Gastroesophageal sphincter (tissue), 4 donors: ENCODE measurements at regions not wholly inside any gene's neighbourhood (a gene's known extent, or its start where the extent isn't known, plus 50 kb on each side); places are given as distances from the start of the nearest gene placed in this dataset.

ENCODE experiments used
- ATAC-seq: fragments of 150-250 bp; one replicate; pipeline ENCODE4 v1.9.1; 2016; ENCODE audit warnings: mild to moderate bottlenecking, moderate library complexity
- H3K27ac ChIP-seq, 4 donors: fragments of 200-600 bp; sonication (generic) in 3 of 4; 1 replicate in 3 of 4; 2 replicates in 1 of 4; pipeline ENCODE4 v1.5.1; 2016 to 2019
- H3K27me3 ChIP-seq: fragments of 200-600 bp; sonication (generic); one replicate; pipeline ENCODE4 v1.5.1; 2019
- H3K36me3 ChIP-seq, 2 donors: fragments of 200-600 bp; sonication (generic); one replicate each; pipeline ENCODE4 v1.5.1; 2019; ENCODE audit warnings: control low read depth in 1 of 2
- H3K4me1 ChIP-seq, 3 donors: fragments of 200-600 bp; sonication (generic); 1 replicate in 2 of 3; 2 replicates in 1 of 3; pipeline ENCODE4 v1.5.1; 2016 to 2019; ENCODE audit warnings: control low read depth in 2 of 3
- H3K4me3 ChIP-seq, 2 donors: fragments of 200-600 bp; sonication (generic); one replicate each; pipeline ENCODE4 v1.5.1; 2019; ENCODE audit warnings: mild to moderate bottlenecking in 1 of 2, moderate library complexity in 1 of 2
- H3K9me3 ChIP-seq, 3 donors: fragments of 200-600 bp; sonication (generic); one replicate each; pipeline ENCODE4 v1.5.1; 2017 to 2019; ENCODE audit warnings: control low read depth in 2 of 3
- EP300 ChIP-seq: sonication (generic); formaldehyde crosslinking; IDR thresholded peaks from one replicate; pipeline ENCODE4 v1.6.1; 2017; ENCODE audit warnings: antibody characterized with exemption, mild to moderate bottlenecking
- POLR2A ChIP-seq, 2 donors: fragments of 450-650 bp; IDR thresholded peaks; one replicate each; pipeline ENCODE4 v1.6.1; 2017; ENCODE audit warnings: antibody characterized with exemption in 2 of 2, mild to moderate bottlenecking in 2 of 2, moderate library complexity in 1 of 2
- POLR2AphosphoS5 ChIP-seq: sonication (generic); formaldehyde crosslinking; IDR thresholded peaks from one replicate; pipeline ENCODE4 v1.6.1; 2017; ENCODE audit warnings: antibody characterized with exemption
- whole genome bisulfite sequencing, 2 donors: methylation state at CpG; one replicate each; pipeline ENCODE4 v1.1.5; 2018; ENCODE audit warnings: low coverage in 1 of 2; 5-methylcytosine and 5-hydroxymethylcytosine counted together
- TF ChIP-seq, protein P1 (sequence below), 4 experiments: fragments of 200-600 bp in 2 of 4; fragments of 450-650 bp in 2 of 4; sonication (generic) in 1 of 4; IDR thresholded peaks; one replicate each; pipeline ENCODE4 v1.5.1; 2017 to 2019; ENCODE audit warnings: antibody characterized with exemption in 4 of 4, mild to moderate bottlenecking in 2 of 4, moderate library complexity in 2 of 4

DNA sequence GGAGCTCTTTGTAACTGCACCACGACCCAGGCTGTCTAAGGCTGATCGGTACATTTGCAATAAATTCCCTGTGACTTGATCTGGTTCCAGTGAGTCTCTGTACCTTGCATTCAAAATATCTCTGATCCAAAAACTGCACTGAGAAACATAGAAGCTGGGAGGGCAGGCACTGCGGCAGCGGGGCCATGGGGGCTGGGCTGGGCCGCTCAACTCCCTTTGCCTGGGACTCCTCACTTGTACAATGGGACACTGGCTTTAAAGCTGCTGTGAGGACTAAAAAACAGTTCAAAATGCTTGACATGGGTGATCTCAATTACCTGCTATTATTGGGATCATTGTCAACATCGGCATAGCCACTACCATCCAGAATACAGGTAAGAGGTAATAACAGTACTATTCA lies 644.0 kb downstream of the AJAP1 start:
- no peak for ATAC-seq
- 100% methylated on average over 1 to 2 of the region's 6 CpGs for WGBS, 2 donors
- Histone ChIP-seq H3K4me1 (no peaks in the 10 kb centered on the region), H3K27me3 (peaks cover 73% of the 10 kb centered on the region), H3K36me3 (no peaks in the 10 kb centered on the region), H3K9me3 (no peaks in the 10 kb centered on the region), H3K4me3 (no peak overlapping the region), H3K27ac (no peak overlapping the region)
- TF ChIP-seq POLR2AphosphoS5 = no peak
- TF ChIP-seq, protein P1, sequence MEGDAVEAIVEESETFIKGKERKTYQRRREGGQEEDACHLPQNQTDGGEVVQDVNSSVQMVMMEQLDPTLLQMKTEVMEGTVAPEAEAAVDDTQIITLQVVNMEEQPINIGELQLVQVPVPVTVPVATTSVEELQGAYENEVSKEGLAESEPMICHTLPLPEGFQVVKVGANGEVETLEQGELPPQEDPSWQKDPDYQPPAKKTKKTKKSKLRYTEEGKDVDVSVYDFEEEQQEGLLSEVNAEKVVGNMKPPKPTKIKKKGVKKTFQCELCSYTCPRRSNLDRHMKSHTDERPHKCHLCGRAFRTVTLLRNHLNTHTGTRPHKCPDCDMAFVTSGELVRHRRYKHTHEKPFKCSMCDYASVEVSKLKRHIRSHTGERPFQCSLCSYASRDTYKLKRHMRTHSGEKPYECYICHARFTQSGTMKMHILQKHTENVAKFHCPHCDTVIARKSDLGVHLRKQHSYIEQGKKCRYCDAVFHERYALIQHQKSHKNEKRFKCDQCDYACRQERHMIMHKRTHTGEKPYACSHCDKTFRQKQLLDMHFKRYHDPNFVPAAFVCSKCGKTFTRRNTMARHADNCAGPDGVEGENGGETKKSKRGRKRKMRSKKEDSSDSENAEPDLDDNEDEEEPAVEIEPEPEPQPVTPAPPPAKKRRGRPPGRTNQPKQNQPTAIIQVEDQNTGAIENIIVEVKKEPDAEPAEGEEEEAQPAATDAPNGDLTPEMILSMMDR (IDR thresholded peaks at IDR 0.05) = no peak
- no peak for TF ChIP-seq POLR2A (IDR thresholded peaks at IDR 0.05)
- TF ChIP-seq EP300 = no peak

DNA sequence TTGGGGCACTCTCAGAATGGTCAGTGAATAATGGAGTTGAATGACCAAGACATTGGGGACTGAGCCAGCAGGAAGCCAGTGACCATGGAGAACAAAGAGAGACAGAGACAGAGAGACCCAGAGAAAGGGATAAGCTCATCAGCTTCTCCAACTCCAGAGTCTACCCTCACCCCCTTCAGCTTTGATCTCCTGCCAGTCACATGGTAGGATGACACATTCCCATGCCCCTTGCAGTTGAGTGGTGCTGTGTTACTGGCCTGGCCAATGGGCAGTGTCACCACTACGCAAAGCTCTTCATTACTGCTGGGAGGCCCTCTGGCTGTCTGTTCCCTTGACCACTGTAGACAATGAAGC lies 643.5 kb downstream of the AJAP1 start:
- no peak for ATAC-seq
- no peaks in the 10 kb centered on the region for H3K9me3 ChIP-seq
- peaks cover 75% of the 10 kb centered on the region for H3K27me3 ChIP-seq
- H3K4me3 ChIP-seq = no peak overlapping the region
- no peak overlapping the region for H3K27ac ChIP-seq
- no peaks in the 10 kb centered on the region for H3K4me1 ChIP-seq
- H3K36me3 ChIP-seq = no peaks in the 10 kb centered on the region
- no CpG with 5 or more reads among the region's 1 CpG for WGBS, 2 donors
- TF ChIP-seq POLR2A (IDR thresholded peaks at IDR 0.05) (no peak), EP300 (no peak), POLR2AphosphoS5 (no peak)
- TF ChIP-seq, protein P1 (IDR thresholded peaks at IDR 0.05) = no peak

DNA sequence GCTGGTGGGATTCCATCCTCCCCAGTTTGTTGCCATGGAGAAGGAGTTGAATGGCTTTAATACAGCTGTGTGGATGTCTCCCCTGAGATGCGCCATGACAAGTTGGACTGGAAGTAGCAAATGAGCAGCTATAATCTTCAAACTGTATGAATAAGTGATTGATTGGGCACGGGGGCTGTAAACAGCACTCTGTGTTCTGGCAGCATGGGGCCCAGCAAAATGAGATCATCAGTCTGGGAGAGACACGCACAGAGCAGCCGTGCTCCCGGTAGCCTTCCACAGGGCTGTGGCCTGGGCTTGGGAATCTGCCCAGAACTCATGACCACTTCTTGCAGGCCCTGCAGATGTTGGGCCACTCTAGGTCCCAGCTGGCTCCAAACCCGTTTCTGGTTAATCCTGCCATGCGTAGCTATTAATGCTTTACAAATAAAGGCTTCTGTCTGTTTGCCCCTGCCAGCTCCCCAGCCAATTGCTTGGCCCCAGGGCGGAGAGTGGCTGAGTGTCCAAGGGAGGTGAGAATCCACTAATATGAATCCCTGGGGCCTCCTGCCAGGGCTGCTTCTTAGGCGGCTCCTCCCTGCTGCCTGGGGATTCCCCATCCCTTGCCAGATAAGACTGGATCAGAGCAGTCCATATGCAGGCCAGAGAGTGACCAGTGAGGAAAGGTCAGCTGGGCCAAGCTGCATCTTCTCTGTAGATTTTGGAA lies 642.9 kb downstream of the AJAP1 start:
- TF ChIP-seq, protein P1 (IDR thresholded peaks at IDR 0.05) = no peak
- TF ChIP-seq POLR2AphosphoS5 = peak; percentile 54
- no peaks in the 10 kb centered on the region for H3K36me3 ChIP-seq
- no peak for ATAC-seq
- no peak overlapping the region for H3K4me3 ChIP-seq
- no peaks in the 10 kb centered on the region for H3K4me1 ChIP-seq
- H3K27me3 ChIP-seq = peaks cover 73% of the 10 kb centered on the region
- H3K9me3 ChIP-seq = no peaks in the 10 kb centered on the region
- 18 to 83% methylated on average over 4 to 7 of the region's 9 CpGs for WGBS, 2 donors
- H3K27ac ChIP-seq = no peak overlapping the region

DNA sequence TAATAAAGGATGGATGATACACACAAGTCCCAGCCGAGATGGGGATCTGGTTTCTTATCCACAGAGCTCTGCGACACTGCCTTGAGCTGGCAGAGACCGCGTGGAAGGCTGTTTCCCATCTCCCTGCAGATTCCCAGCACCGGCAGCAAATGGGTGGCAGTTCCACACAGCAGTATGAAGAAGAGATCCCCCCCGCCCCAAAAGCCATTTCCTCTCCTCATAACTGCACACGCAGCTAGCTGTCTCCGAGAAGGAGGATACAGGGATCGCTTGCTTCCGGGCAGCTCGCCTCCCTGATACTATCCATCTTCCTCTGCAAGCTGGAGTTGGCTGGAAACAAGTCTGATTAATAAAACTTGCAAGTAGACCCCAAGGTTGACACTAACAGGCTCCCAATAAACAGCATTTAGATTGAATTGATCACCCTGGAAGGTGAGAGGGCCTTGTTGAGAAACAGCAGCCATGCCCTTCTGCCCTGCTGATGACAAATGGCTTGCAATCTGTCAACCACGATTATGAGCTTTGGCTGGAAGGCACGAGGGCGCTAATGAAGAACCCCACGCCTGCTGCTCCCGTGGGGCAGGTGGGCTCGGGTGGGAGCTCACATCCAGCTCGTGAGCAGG lies 642.3 kb downstream of the AJAP1 start:
- H3K36me3 ChIP-seq = no peaks in the 10 kb centered on the region
- no peak overlapping the region for H3K4me3 ChIP-seq
- peaks cover 70% of the 10 kb centered on the region for H3K27me3 ChIP-seq
- no peaks in the 10 kb centered on the region for H3K4me1 ChIP-seq
- no peaks in the 10 kb centered on the region for H3K9me3 ChIP-seq
- no peak overlapping the region for H3K27ac ChIP-seq
- TF ChIP-seq POLR2AphosphoS5 (no peak), POLR2A (IDR thresholded peaks at IDR 0.05) (no peak), EP300 (no peak)
- TF ChIP-seq, protein P1 (IDR thresholded peaks at IDR 0.05) = no peak
- 24 to 48% methylated on average over 2 to 3 of the region's 18 CpGs for WGBS, 2 donors
- ATAC-seq = no peak

DNA sequence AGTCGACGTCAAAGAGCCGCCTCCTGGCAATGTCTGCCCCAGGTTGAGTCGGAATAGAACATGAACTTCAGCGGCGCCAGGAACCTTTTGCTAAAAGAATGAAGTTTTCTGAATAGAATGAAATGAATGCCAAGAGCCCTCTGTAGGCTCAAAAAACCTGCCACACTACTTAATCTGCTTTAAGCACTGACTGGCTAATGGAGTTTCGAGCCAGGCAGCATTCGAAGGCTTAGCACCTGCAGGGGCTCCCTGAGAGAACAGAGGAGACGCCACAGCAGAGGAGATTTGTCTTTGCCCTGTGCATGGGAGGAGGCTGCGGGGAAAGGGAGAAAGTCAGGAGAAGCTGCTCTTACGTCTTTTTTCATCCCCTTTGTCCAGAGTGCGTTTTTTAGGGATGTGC lies 641.7 kb downstream of the AJAP1 start:
- no peak for ATAC-seq
- Histone ChIP-seq H3K27me3 (peaks cover 70% of the 10 kb centered on the region), H3K27ac (no peak overlapping the region), H3K4me1 (no peaks in the 10 kb centered on the region), H3K36me3 (no peaks in the 10 kb centered on the region), H3K4me3 (no peak overlapping the region), H3K9me3 (no peaks in the 10 kb centered on the region)
- 41 to 47% methylated on average over 6 to 11 of the region's 12 CpGs for WGBS, 2 donors
- TF ChIP-seq, protein P1 (IDR thresholded peaks at IDR 0.05) = no peak
- TF ChIP-seq POLR2A (IDR thresholded peaks at IDR 0.05) = no peak
- no peak for TF ChIP-seq EP300
- TF ChIP-seq POLR2AphosphoS5 = no peak
